Activated T-cell treated with anti-CD3 and anti-CD28 coated beads, Interleukin-2, amount 50 U/mL, for 72 hours (primary cell): ENCODE measurements at regions not wholly inside any gene's neighbourhood (a gene's known extent, or its start where the extent isn't known, plus 50 kb on each side); places are given as distances from the start of the nearest gene placed in this dataset.
A peak's percentile ranks its signal among the peaks of the same experiment; 100 is the strongest.

ENCODE experiments used
- ATAC-seq, 2 donors: fragments of 150-1000 bp; cut with Tn5 transposase; replicated peaks in 1 of 2; 2 replicates each; pipeline ENCODE4 v1.10.0; 2021; ENCODE audit warnings: moderate library complexity in 2 of 2, mild to moderate bottlenecking in 1 of 2
- DNase-seq, 2 donors: peaks; one replicate each; pipeline ENCODE4 v3.0.0; 2021 to 2022; ENCODE audit warnings: mixed read lengths in 1 of 2
- H3K27ac Mint-ChIP-seq: one replicate; pipeline ENCODE4 v1.8.0; 2022; ENCODE audit warnings: mild to moderate bottlenecking, moderate library complexity, mixed read lengths
- H3K27me3 Mint-ChIP-seq: one replicate; pipeline ENCODE4 v1.8.0; 2022; ENCODE audit warnings: low read depth, mixed read lengths
- H3K36me3 Mint-ChIP-seq, 2 donors: one replicate each; pipeline ENCODE4 v1.8.0; 2022; ENCODE audit warnings: mixed read lengths in 2 of 2, mild to moderate bottlenecking in 1 of 2; ENCODE audit not compliant: insufficient read depth in 2 of 2
- H3K4me1 Mint-ChIP-seq: one replicate; pipeline ENCODE4 v1.8.0; 2022; ENCODE audit warnings: low read depth, mixed read lengths
- H3K4me3 Mint-ChIP-seq, 2 donors: one replicate each; pipeline ENCODE4 v1.8.0; 2022; ENCODE audit warnings: mild to moderate bottlenecking in 2 of 2, mixed read lengths in 2 of 2, moderate library complexity in 2 of 2
- H3K9me3 Mint-ChIP-seq, 2 donors: one replicate each; pipeline ENCODE4 v1.8.0; 2022; ENCODE audit warnings: mixed read lengths in 2 of 2

DNA sequence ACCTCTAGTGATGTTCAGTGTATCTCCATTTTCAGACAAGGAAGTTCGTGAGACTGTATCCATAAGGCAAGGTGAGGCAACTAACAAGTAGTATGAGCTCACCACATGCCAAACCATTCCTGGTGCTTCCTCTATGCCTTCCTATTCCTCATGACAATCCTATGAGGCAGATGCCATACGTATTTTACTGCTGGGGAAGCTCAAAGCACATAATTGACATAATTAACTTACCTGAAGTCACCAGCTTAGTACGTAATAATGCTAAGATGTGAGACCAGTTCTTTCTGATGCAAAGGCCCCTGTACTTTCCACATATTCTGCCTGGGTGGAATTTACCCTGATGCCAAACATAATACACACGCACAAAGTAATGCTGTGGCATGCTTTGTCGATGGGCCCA lies 83.6 kb upstream of the NFIA start:
- no peaks in the 10 kb centered on the region for H3K4me1 Mint-ChIP-seq
- ATAC-seq (no peak), DNase-seq (no peak)
- H3K4me3 Mint-ChIP-seq = no peak overlapping the region
- peaks cover 5% of the 10 kb centered on the region for H3K27me3 Mint-ChIP-seq
- no peak overlapping the region for H3K27ac Mint-ChIP-seq
- no peaks in the 10 kb centered on the region for H3K9me3 Mint-ChIP-seq
- H3K36me3 Mint-ChIP-seq = no peaks in the 10 kb centered on the region

DNA sequence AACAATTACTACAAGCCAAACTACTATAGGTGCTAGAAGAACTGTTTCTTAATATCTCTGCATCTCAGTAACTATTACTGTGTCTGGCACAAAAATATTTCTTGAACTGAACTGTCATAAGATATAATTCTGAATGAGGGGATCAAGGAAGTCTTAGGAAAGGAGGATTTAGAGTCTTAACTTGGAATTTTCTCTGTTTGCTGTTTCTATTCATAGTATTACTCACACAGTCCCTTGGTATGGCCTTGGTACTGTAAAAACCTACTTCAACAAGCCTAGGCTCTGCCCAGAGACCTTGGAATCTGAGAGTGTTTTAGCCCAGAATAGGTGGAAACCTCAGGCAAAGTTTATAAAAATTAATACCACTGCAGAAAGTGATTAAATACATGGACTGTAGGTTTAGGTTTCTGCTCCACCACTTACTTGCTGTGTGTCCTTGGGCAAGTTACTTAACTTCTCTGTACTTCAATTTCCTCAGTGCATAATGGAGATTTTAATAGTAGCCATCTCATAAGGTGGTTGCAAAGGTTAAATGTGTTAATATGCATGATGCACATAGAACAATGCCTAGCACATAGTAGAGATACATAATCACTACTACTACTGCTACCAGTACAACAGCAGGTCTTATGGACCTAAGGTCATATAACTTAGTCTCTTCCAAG lies 87.4 kb upstream of the NFIA start:
- H3K27me3 Mint-ChIP-seq = peaks cover 14% of the 10 kb centered on the region
- H3K4me1 Mint-ChIP-seq = no peaks in the 10 kb centered on the region
- no peaks in the 10 kb centered on the region for H3K9me3 Mint-ChIP-seq
- H3K36me3 Mint-ChIP-seq = no peaks in the 10 kb centered on the region
- no peak for ATAC-seq
- H3K27ac Mint-ChIP-seq = no peak overlapping the region
- H3K4me3 Mint-ChIP-seq = no peak overlapping the region
- no peak for DNase-seq

DNA sequence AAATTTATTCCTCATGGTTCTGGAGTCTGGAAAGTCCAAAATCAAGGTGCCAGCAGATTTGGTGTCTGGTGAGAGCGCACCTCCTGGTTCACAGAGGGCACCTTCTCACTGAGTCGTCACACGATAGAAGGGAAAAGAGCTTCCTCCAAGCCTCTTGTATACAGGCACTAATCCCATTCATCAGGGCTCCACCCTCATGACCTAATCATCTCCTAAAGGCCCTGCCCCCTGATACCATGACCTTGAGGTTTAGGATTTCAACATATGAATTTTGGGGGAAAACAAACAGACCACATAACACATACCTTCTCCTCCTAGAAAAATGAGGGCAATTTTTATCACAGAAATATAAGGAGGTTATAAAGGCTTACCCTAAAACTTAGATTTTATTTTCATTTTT lies 88.0 kb upstream of the NFIA start:
- no peaks in the 10 kb centered on the region for H3K4me1 Mint-ChIP-seq
- DNase-seq (no peak), ATAC-seq (no peak)
- H3K9me3 Mint-ChIP-seq = no peaks in the 10 kb centered on the region
- H3K27me3 Mint-ChIP-seq = peaks cover 14% of the 10 kb centered on the region
- no peak overlapping the region for H3K27ac Mint-ChIP-seq
- H3K4me3 Mint-ChIP-seq = no peak overlapping the region
- H3K36me3 Mint-ChIP-seq = no peaks in the 10 kb centered on the region

DNA sequence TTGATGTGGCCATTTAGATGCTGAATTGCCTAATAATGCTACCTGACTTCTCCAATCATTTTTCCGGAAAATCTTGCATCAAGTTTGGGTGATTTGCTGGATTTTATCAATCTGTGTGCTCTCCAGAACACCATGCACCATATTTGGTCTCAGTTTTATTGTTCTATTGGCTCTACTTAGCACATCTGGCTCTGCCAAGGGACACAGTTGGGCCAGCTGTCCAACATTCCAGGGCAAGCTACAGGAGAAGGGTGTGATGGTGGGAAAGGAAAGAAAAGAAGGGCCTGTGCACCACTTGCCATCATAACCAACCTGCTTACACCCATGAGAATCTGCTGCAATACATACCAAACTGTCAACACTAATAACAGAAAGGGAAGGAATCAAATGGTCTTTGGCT lies 90.2 kb upstream of the NFIA start:
- Mint-ChIP-seq H3K36me3 (no peaks in the 10 kb centered on the region), H3K9me3 (no peaks in the 10 kb centered on the region), H3K27ac (no peak overlapping the region), H3K27me3 (peaks cover 14% of the 10 kb centered on the region), H3K4me1 (no peaks in the 10 kb centered on the region), H3K4me3 (no peak overlapping the region)
- no peak for DNase-seq
- no peak for ATAC-seq

DNA sequence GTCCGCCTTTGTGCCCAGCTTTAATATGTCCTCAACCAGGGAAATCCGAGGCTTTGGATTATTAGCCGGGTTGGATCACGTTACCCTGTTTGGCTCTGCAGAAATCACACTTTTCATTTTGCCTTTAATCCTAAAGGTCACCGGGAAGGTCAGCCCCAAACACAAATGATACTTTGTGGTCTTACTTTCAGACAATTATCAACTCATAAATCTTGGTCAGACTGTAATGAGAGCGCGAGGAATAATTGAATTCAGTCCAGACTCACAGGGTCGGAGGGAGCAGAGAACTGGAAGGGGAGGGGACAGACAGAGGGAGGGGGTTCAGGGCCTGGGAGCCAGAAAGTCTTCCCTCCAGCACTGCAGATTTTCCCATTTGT lies 91.7 kb upstream of the NFIA start:
- Mint-ChIP-seq H3K27me3 (peaks cover 14% of the 10 kb centered on the region), H3K4me1 (no peaks in the 10 kb centered on the region), H3K27ac (no peak overlapping the region), H3K36me3 (no peaks in the 10 kb centered on the region), H3K4me3 (no peak overlapping the region), H3K9me3 (no peaks in the 10 kb centered on the region)
- DNase-seq (no peak), ATAC-seq (no peak)

DNA sequence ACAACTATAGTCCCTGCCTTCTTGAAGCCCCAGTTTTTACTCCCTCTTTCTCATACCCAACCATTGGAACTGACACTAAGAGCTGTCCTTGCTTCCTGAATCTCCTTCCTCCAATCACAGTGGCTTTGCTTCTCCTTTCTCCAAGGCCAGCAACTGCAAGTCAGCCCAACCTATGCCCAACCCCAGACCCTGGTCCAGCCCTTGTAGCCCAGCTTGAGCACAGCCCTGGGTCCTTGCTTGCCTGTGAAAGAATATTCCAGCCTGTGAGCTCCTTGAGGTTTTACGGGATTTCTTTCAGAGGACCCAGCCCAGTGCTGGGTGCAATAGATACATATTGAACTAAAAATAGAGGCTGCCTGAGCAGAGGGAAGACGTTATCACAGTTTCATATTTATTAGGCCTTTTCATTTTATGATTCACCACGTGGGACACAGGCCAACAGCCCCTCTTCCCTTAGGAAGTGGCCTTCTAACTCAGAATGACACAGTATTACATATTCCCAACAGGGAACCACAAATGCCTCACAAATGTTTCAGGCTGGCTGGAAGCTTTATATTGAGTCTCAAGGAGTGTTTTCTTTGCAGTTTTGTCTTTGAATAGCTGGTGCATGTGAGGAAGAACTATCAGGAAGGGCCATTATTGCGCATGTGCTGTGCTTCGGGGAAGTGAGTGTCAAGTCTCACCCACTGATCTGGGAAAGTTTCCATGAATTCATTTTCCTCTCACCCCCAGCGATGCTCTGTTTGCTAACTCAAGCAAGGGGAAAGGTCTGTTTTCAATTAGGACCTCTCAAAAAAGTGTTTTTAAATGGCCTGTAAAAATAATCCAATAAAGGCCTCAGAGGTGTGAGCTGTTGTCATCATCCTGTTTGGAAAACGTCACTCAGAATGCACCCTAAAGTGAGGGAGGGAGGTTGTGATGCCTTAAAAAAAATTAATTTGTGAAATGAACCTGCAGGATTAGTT lies 92.3 kb upstream of the NFIA start:
- DNase-seq (no peak), ATAC-seq (no peak)
- Mint-ChIP-seq H3K27ac (no peak overlapping the region), H3K36me3 (no peaks in the 10 kb centered on the region), H3K27me3 (peaks cover 14% of the 10 kb centered on the region), H3K4me1 (no peaks in the 10 kb centered on the region), H3K4me3 (no peak overlapping the region), H3K9me3 (no peaks in the 10 kb centered on the region)

DNA sequence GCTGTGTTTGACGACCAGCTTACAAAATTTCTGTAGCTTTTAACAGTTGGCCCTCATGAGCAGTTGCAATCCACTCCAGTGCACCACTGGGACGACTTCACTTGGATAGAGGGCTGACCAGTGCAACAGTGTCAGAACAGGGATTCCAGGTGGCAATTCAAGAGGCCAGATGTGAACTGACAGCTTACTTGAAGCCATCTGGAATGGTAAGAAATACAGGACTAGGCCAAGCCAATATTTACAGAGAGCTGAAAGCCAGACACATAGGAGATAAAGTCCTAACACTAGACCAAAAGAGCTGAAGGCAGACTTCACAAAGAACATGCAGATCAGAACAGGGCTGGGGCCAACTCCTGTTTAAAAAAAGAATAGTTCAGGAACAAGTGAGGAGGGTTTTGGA lies 93.5 kb upstream of the NFIA start:
- Mint-ChIP-seq H3K4me1 (peaks cover 1% of the 10 kb centered on the region), H3K27me3 (peaks cover 14% of the 10 kb centered on the region), H3K4me3 (no peak overlapping the region), H3K9me3 (no peaks in the 10 kb centered on the region), H3K27ac (no peak overlapping the region), H3K36me3 (no peaks in the 10 kb centered on the region)
- DNase-seq (no peak), ATAC-seq (no peak)

DNA sequence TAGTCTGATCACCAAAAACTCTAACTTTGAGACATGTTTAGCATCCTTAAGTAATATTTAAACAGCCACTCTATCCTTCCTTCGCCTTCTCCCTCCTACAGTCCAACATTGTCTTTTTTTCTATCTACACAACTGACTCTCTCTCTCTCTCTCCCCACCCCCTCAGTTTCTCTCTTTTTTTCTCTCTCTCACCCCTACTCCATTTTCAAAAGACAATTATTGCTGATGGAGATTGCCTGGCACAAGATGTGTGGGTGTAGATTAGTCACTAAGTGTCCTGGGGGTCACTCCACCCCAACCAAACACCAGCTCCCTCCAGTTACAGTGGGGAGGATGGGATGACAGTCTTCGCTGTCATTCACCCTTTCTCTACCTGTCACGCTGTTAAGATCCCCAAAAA lies 94.5 kb upstream of the NFIA start:
- Mint-ChIP-seq H3K4me1 (peaks cover 5% of the 10 kb centered on the region), H3K27me3 (peaks cover 5% of the 10 kb centered on the region), H3K27ac (no peak overlapping the region), H3K4me3 (no peak overlapping the region), H3K36me3 (no peaks in the 10 kb centered on the region), H3K9me3 (no peaks in the 10 kb centered on the region)
- ATAC-seq = no peak
- no peak for DNase-seq

DNA sequence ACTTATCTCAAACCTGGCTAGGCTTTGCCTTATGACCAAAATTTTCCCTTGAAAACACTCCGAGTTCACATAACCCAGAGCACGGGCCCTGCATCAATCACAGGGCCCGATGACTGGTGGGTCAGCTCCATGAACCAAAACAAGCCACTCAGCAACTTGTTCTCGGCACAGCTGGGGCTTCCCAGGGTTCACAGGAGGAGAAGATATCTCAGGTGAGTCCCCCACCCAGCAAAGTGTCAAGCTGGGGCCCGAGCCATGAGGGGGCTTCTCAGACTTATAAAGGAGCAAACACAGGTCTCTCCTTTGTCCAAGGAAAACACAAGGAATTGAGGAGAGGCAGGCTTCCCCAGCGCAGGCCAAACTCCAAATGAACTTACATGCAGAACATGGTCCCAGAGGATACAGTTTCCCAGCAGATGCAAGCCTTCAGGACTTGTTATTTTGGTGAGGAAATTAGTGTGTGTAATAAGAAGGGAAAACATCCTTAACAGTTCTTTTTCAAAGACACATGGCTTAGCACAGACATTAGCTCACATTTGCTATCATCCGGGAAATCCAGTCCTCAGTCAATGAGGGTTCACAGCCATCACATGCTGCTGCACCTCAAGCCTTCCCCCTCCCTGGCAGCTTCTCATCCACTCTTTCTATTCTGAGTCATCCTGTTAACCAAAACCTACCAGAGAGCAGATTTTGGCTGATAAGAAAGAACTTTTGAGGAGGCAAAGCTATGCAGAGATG lies 98.1 kb upstream of the NFIA start:
- Mint-ChIP-seq H3K36me3 (no peaks in the 10 kb centered on the region), H3K27ac (no peak overlapping the region), H3K27me3 (no peaks in the 10 kb centered on the region), H3K9me3 (no peaks in the 10 kb centered on the region), H3K4me3 (no peak overlapping the region), H3K4me1 (peaks cover 5% of the 10 kb centered on the region)
- ATAC-seq = peak; percentile 58 to 86
- DNase-seq = no peak

DNA sequence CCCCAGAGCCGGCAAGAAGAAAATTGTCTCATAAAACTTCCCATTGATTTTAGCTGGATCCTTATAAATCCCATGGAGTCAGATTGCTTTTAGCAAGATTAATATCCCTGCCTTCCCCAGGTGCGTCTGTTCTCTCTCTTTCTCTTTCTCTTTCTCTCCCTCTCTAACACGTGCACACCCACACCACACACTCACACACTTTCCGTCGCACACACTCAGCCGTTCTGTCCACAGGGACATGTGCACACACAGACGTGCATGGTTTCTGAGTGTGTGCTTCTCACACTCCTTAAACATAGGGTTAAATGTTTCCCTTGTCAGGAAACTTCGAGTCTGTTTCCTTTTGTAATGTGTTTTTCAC lies 98.7 kb upstream of the NFIA start:
- no peak for ATAC-seq
- H3K27me3 Mint-ChIP-seq = no peaks in the 10 kb centered on the region
- H3K9me3 Mint-ChIP-seq = no peaks in the 10 kb centered on the region
- no peaks in the 10 kb centered on the region for H3K36me3 Mint-ChIP-seq
- DNase-seq = no peak
- no peak overlapping the region for H3K4me3 Mint-ChIP-seq
- peaks cover 5% of the 10 kb centered on the region for H3K4me1 Mint-ChIP-seq
- H3K27ac Mint-ChIP-seq = no peak overlapping the region

DNA sequence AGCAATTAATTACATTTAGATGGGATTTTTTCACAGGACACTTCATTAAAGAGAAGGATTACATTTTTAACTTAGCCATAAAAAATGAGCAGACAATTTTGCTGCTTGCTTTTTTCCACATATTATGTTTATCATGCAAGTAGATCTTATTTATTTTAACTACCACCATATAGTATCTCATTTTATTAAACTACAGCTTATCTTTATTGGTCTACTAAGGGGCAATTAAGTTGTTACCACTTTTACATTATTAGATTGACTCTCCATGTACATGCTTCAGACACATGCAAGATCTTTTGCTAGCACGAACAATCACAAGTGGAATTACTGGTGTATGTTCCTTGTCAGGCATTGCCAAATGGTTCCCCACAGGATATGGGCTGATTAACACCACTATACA lies 99.8 kb upstream of the NFIA start:
- H3K27ac Mint-ChIP-seq = no peak overlapping the region
- DNase-seq = no peak
- no peak overlapping the region for H3K4me3 Mint-ChIP-seq
- H3K9me3 Mint-ChIP-seq = no peaks in the 10 kb centered on the region
- no peaks in the 10 kb centered on the region for H3K36me3 Mint-ChIP-seq
- peaks cover 5% of the 10 kb centered on the region for H3K4me1 Mint-ChIP-seq
- no peak for ATAC-seq
- no peaks in the 10 kb centered on the region for H3K27me3 Mint-ChIP-seq

DNA sequence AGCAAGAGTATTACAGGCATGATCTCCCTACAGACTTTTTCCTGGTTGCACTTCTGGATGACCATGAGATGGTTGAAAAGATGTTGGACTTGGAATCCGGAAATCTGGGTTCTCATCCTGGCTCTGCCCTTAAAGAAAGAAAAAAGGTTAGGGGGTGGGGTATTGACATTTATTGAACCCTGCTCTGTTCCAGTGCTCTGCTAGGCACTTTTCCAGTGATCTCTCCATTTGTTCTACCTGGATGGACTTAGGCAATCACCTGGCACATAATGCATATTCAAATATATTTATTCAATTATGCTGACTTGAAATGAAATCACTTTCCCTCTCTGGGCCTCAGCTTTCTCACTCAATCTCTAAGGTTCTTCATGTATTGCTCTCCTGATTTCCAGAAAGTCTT lies 101.0 kb upstream of the NFIA start:
- Mint-ChIP-seq H3K4me1 (peaks cover 5% of the 10 kb centered on the region), H3K27me3 (no peaks in the 10 kb centered on the region), H3K27ac (no peak overlapping the region), H3K36me3 (no peaks in the 10 kb centered on the region), H3K4me3 (no peak overlapping the region), H3K9me3 (no peaks in the 10 kb centered on the region)
- ATAC-seq = no peak
- no peak for DNase-seq
